ENCODE measurements at regions not wholly inside any gene's neighbourhood (a gene's known extent, or its start where the extent isn't known, plus 50 kb on each side); places are given as distances from the start of the nearest gene placed in this dataset.

DNA sequence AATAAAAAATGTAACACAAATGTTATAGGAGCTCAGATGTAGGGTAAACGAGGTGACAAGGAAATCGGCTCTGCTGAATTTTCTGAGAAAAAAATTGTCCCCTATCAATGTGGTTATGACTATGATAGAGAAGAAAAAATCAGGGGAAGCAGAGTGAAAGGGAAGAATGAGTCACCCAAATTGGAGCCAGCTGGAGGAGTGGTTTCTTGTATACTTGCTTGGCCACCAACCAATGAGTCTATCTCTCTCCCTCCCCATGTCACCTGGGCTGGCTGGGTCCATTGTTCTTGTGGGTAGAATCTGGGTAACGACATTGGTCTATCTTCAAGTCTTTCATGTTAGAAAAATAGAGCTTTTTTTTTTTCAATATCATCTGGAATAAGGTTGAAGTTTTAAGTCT lies 196.6 kb upstream of the FLRT2 start:
- TF ChIP-seq, protein P1, sequence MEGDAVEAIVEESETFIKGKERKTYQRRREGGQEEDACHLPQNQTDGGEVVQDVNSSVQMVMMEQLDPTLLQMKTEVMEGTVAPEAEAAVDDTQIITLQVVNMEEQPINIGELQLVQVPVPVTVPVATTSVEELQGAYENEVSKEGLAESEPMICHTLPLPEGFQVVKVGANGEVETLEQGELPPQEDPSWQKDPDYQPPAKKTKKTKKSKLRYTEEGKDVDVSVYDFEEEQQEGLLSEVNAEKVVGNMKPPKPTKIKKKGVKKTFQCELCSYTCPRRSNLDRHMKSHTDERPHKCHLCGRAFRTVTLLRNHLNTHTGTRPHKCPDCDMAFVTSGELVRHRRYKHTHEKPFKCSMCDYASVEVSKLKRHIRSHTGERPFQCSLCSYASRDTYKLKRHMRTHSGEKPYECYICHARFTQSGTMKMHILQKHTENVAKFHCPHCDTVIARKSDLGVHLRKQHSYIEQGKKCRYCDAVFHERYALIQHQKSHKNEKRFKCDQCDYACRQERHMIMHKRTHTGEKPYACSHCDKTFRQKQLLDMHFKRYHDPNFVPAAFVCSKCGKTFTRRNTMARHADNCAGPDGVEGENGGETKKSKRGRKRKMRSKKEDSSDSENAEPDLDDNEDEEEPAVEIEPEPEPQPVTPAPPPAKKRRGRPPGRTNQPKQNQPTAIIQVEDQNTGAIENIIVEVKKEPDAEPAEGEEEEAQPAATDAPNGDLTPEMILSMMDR (IDR thresholded peaks at IDR 0.05), result no peak
- TF ChIP-seq POLR2A (IDR thresholded peaks at IDR 0.05) (no peak), POLR2AphosphoS5 (IDR thresholded peaks at IDR 0.05) (no peak), EP300 (IDR thresholded peaks at IDR 0.05) (no peak)
